Uterus (tissue), 3 donors: ENCODE measurements at regions not wholly inside any gene's neighbourhood (a gene's known extent, or its start where the extent isn't known, plus 50 kb on each side); places are given as distances from the start of the nearest gene placed in this dataset.

Experiments
- DNase-seq, 2 donors: peaks; one replicate each; pipeline ENCODE4 v3.0.0-alpha.2; 2019 to 2020
- H3K27ac ChIP-seq, 2 donors: fragments of 200-600 bp; sonication (generic); 1 replicate in 1 of 2; 2 replicates in 1 of 2; pipeline ENCODE4 v1.5.1; 2016 to 2018
- H3K27me3 ChIP-seq, 2 donors: fragments of 200-600 bp; sonication (generic); one replicate each; pipeline ENCODE4 v1.5.1; 2018 to 2019; ENCODE audit warnings: control low read depth in 1 of 2
- H3K36me3 ChIP-seq, 2 donors: fragments of 200-600 bp; sonication (generic); one replicate each; pipeline ENCODE4 v1.5.1; 2019; ENCODE audit warnings: control low read depth in 1 of 2
- H3K4me1 ChIP-seq, 2 donors: fragments of 200-600 bp; sonication (generic); one replicate each; pipeline ENCODE4 v1.5.1; 2018 to 2019; ENCODE audit warnings: control low read depth in 1 of 2
- H3K4me3 ChIP-seq, 2 donors: fragments of 200-600 bp; sonication (generic); 1 replicate in 1 of 2; 2 replicates in 1 of 2; pipeline ENCODE4 v1.5.1; 2018 to 2019; ENCODE audit warnings: mild to moderate bottlenecking in 1 of 2
- H3K9me3 ChIP-seq, 2 donors: fragments of 200-600 bp; sonication (generic); one replicate each; pipeline ENCODE4 v1.5.1; 2019; ENCODE audit warnings: control low read depth in 1 of 2
- CTCF ChIP-seq, 4 experiments: fragments of 200-600 bp in 2 of 4; fragments of 450-650 bp in 2 of 4; sonication (generic) in 2 of 4; IDR thresholded peaks; one replicate each; pipeline ENCODE4 v1.5.1; 2016 to 2019; ENCODE audit warnings: antibody characterized with exemption in 4 of 4, mild to moderate bottlenecking in 2 of 4, moderate library complexity in 1 of 4
- POLR2A ChIP-seq, 2 donors: fragments of 450-650 bp; IDR thresholded peaks; one replicate each; pipeline ENCODE4 v1.6.1; 2016; ENCODE audit warnings: antibody characterized with exemption in 2 of 2, mild to moderate bottlenecking in 1 of 2, moderate library complexity in 1 of 2
- intact Hi-C: fragments of 100-400 bp; cut with DNase I; formaldehyde crosslinking; loops from one replicate; pipeline ENCODE4 v1.15.1; 2023; ENCODE audit warnings: low total_unique reads
- donor health status: DM: yes; HTN: yes; CAD: no.

- H3K27me3 ChIP-seq = no peaks in the 10 kb centered on the region
- intact Hi-C loops = no loop called here
- TF ChIP-seq POLR2A (IDR thresholded peaks at IDR 0.05) = no peak
- TF ChIP-seq CTCF (IDR thresholded peaks at IDR 0.05) = no peak
- no peak overlapping the region for H3K4me3 ChIP-seq
- H3K36me3 ChIP-seq = no peaks in the 10 kb centered on the region
- no peaks in the 10 kb centered on the region for H3K9me3 ChIP-seq
- no peak for DNase-seq
- no peaks in the 10 kb centered on the region for H3K4me1 ChIP-seq
- H3K27ac ChIP-seq = peak overlapping the region in 1 of 2 donors; percentile 31
Measured at GRCh38 chr2:215699700-215700538, 264.1 kb upstream of the FN1 start.

- Histone ChIP-seq H3K27ac (no peak overlapping the region), H3K9me3 (no peaks in the 10 kb centered on the region), H3K36me3 (no peaks in the 10 kb centered on the region), H3K27me3 (no peaks in the 10 kb centered on the region), H3K4me3 (no peak overlapping the region), H3K4me1 (peaks cover 0 to 3% of the 10 kb centered on the region in 2 donors)
- TF ChIP-seq CTCF (IDR thresholded peaks at IDR 0.05) (no peak), POLR2A (IDR thresholded peaks at IDR 0.05) (no peak)
- intact Hi-C loops = no loop called here
- DNase-seq = no peak
Measured at GRCh38 chr2:215699018-215699417, 263.1 kb upstream of the FN1 start.

- H3K4me1 ChIP-seq = peaks cover 2 to 6% of the 10 kb centered on the region in 2 donors
- no peaks in the 10 kb centered on the region for H3K27me3 ChIP-seq
- no peaks in the 10 kb centered on the region for H3K9me3 ChIP-seq
- intact Hi-C loops = no loop called here
- TF ChIP-seq POLR2A (IDR thresholded peaks at IDR 0.05) = no peak
- no peak for TF ChIP-seq CTCF (IDR thresholded peaks at IDR 0.05)
- no peak overlapping the region for H3K27ac ChIP-seq
- DNase-seq = no peak
- H3K36me3 ChIP-seq = no peaks in the 10 kb centered on the region
- H3K4me3 ChIP-seq = no peak overlapping the region
Measured at GRCh38 chr2:215698566-215698965, 262.7 kb upstream of the FN1 start.

GRCh38 chr2:215697496-215697895 is 261.6 kb upstream of the FN1 start:
- Histone ChIP-seq H3K4me3 (no peak overlapping the region), H3K36me3 (no peaks in the 10 kb centered on the region), H3K27ac (no peak overlapping the region), H3K4me1 (peaks cover 5 to 6% of the 10 kb centered on the region in 2 donors), H3K27me3 (no peaks in the 10 kb centered on the region), H3K9me3 (no peaks in the 10 kb centered on the region)
- intact Hi-C loops = no loop called here
- TF ChIP-seq CTCF (IDR thresholded peaks at IDR 0.05) (no peak), POLR2A (IDR thresholded peaks at IDR 0.05) (no peak)
- no peak for DNase-seq

GRCh38 chr2:215697003-215697402 is 261.1 kb upstream of the FN1 start:
- TF ChIP-seq CTCF (IDR thresholded peaks at IDR 0.05) = no peak
- TF ChIP-seq POLR2A (IDR thresholded peaks at IDR 0.05) = no peak
- Histone ChIP-seq H3K27ac (no peak overlapping the region), H3K27me3 (no peaks in the 10 kb centered on the region), H3K4me1 (peaks cover 5 to 6% of the 10 kb centered on the region in 2 donors), H3K4me3 (no peak overlapping the region), H3K36me3 (no peaks in the 10 kb centered on the region), H3K9me3 (no peaks in the 10 kb centered on the region)
- intact Hi-C loops = no loop called here
- no peak for DNase-seq
